ENCODE measurements at regions not wholly inside any gene's neighbourhood (a gene's known extent, or its start where the extent isn't known, plus 50 kb on each side); places are given as distances from the start of the nearest gene placed in this dataset.

GRCh38 chr10:6674291-6674690 lies 94.2 kb upstream of the PRKCQ start:
- TF ChIP-seq POLR2A (IDR thresholded peaks at IDR 0.05) (no peak), CTCF (IDR thresholded peaks at IDR 0.05 in 8 of 11, conservative IDR thresholded peaks at IDR 0.05 in 3 of 11) (no peak), POLR2AphosphoS5 (IDR thresholded peaks at IDR 0.05) (no peak)
- no peaks in the 10 kb centered on the region for H3K36me3 ChIP-seq
- H3K9me3 ChIP-seq: no peaks in the 10 kb centered on the region
- H3K4me1 ChIP-seq: peaks cover 0 to 9% (median 2%) of the 10 kb centered on the region in 6 donors
- intact Hi-C loops (cut with DNase I; ENCODE audit: low total_unique reads): no loop called here
- H3K27ac ChIP-seq: no peak overlapping the region
- DNase-seq: no peak
- WGBS, 5 donors: 6 to 16% (median 16%) methylated on average over 3 of the region's 3 CpGs
- H3K4me3 ChIP-seq: no peak overlapping the region
- H3K27me3 ChIP-seq (replicated peaks in 1 of 7): peaks cover 0 to 11% (median 0%) of the 10 kb centered on the region in 7 donors

- no peaks in the 10 kb centered on the region for H3K36me3 ChIP-seq
- peaks cover 0 to 5% (median 0%) of the 10 kb centered on the region in 6 donors for H3K4me1 ChIP-seq
- 65 to 87% (median 75%) methylated on average over 6 of the region's 6 CpGs for WGBS, 5 donors
- no peak for DNase-seq
- H3K27me3 ChIP-seq (replicated peaks in 1 of 7): peaks cover 0 to 12% (median 0%) of the 10 kb centered on the region in 7 donors
- no peak overlapping the region for H3K27ac ChIP-seq
- intact Hi-C loops (cut with DNase I; ENCODE audit: low total_unique reads): no loop called here
- TF ChIP-seq POLR2AphosphoS5 (IDR thresholded peaks at IDR 0.05) (no peak), POLR2A (IDR thresholded peaks at IDR 0.05) (no peak), CTCF (IDR thresholded peaks at IDR 0.05 in 8 of 11, conservative IDR thresholded peaks at IDR 0.05 in 3 of 11) (no peak)
- H3K9me3 ChIP-seq: no peaks in the 10 kb centered on the region
- H3K4me3 ChIP-seq: no peak overlapping the region
Observed at GRCh38 chr10:6671976-6672375, 91.9 kb upstream of the PRKCQ start.

DNA sequence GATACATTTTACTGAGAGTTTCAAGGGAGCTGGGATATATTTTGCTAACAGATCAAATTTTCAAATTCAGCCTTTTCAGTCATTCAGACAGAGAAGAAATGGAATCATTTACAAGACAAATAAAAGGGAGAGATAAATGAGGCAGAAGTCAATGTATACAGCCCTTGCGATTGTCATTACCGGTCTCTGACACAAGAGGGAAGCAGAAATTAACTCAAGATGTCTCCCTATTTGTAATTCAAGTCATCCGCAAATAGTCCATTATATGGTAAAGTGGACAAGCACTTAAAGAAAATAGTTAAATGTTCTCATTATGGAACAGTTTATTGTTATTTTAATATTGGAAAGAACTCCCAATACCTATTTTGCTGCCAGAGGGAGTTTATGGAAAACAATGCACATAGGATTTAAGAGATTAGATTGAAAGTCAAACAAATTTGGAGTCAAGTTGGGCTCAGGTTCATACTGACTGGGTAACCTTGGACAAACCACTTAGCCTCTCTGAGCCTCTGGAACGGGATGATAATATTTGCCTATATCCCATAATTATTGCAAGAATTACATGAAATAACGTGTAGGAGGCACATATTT lies 89.3 kb upstream of the PRKCQ start:
- H3K4me1 ChIP-seq: peaks cover 0 to 4% (median 0%) of the 10 kb centered on the region in 6 donors
- TF ChIP-seq POLR2A (IDR thresholded peaks at IDR 0.05): no peak
- peak in 10 of 11 experiments; percentile 22 to 75 (median 58) for TF ChIP-seq CTCF (IDR thresholded peaks at IDR 0.05 in 8 of 11, conservative IDR thresholded peaks at IDR 0.05 in 3 of 11)
- no peaks in the 10 kb centered on the region for H3K9me3 ChIP-seq
- no peak overlapping the region for H3K4me3 ChIP-seq
- no peak overlapping the region for H3K27ac ChIP-seq
- DNase-seq: no peak
- no peaks in the 10 kb centered on the region for H3K36me3 ChIP-seq
- intact Hi-C loops (cut with DNase I; ENCODE audit: low total_unique reads): loop anchor here (10.0 kb wide), 1 partner anchor 745 kb away; the partner anchor contains the start of gene SFMBT2
- WGBS, 5 donors: 35 to 45% (median 37%) methylated on average over 5 of the region's 5 CpGs
- H3K27me3 ChIP-seq (replicated peaks in 1 of 7): peaks cover 0 to 12% (median 0%) of the 10 kb centered on the region in 7 donors

- WGBS, 5 donors: 46 to 50% (median 47%) methylated on average over 10 of the region's 10 CpGs
- DNase-seq: no peak
- TF ChIP-seq POLR2A (IDR thresholded peaks at IDR 0.05) (no peak), CTCF (IDR thresholded peaks at IDR 0.05 in 8 of 11, conservative IDR thresholded peaks at IDR 0.05 in 3 of 11) (peak in 7 of 11 experiments; percentile 25 to 40 (median 34))
- intact Hi-C loops (cut with DNase I; ENCODE audit: low total_unique reads): loop anchor here (10.0 kb wide), 1 partner anchor 747 kb away; the partner anchor contains the start of gene SFMBT2
- Histone ChIP-seq H3K27me3 (replicated peaks in 1 of 7) (peaks cover 0 to 12% (median 0%) of the 10 kb centered on the region in 7 donors), H3K27ac (no peak overlapping the region), H3K36me3 (no peaks in the 10 kb centered on the region), H3K9me3 (no peaks in the 10 kb centered on the region), H3K4me3 (no peak overlapping the region), H3K4me1 (peaks cover 0 to 2% (median 0%) of the 10 kb centered on the region in 6 donors)
Observed at GRCh38 chr10:6667679-6668270, 87.7 kb upstream of the PRKCQ start.
